ENCODE measurements at regions not wholly inside any gene's neighbourhood (a gene's known extent, or its start where the extent isn't known, plus 50 kb on each side); places are given as distances from the start of the nearest gene placed in this dataset.
A peak's percentile ranks its signal among the peaks of the same experiment; 100 is the strongest.

GRCh38 chr17:73765824-73766563, 121.7 kb upstream of the SDK2 start:
- H3K4me3 ChIP-seq = no peak overlapping the region
- no peaks in the 10 kb centered on the region for H3K27me3 ChIP-seq
- H3K36me3 ChIP-seq = no peaks in the 10 kb centered on the region
- TF ChIP-seq, protein P1, sequence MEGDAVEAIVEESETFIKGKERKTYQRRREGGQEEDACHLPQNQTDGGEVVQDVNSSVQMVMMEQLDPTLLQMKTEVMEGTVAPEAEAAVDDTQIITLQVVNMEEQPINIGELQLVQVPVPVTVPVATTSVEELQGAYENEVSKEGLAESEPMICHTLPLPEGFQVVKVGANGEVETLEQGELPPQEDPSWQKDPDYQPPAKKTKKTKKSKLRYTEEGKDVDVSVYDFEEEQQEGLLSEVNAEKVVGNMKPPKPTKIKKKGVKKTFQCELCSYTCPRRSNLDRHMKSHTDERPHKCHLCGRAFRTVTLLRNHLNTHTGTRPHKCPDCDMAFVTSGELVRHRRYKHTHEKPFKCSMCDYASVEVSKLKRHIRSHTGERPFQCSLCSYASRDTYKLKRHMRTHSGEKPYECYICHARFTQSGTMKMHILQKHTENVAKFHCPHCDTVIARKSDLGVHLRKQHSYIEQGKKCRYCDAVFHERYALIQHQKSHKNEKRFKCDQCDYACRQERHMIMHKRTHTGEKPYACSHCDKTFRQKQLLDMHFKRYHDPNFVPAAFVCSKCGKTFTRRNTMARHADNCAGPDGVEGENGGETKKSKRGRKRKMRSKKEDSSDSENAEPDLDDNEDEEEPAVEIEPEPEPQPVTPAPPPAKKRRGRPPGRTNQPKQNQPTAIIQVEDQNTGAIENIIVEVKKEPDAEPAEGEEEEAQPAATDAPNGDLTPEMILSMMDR (IDR thresholded peaks at IDR 0.05) = no peak
- no peaks in the 10 kb centered on the region for H3K9me3 ChIP-seq
- DNase-seq (no peak), ATAC-seq (no peak)
- H3K27ac ChIP-seq = no peak overlapping the region
- H3K4me1 ChIP-seq = peaks cover 8 to 10% of the 10 kb centered on the region in 2 donors
- intact Hi-C loops (cut with DNase I) = no loop called here

DNA sequence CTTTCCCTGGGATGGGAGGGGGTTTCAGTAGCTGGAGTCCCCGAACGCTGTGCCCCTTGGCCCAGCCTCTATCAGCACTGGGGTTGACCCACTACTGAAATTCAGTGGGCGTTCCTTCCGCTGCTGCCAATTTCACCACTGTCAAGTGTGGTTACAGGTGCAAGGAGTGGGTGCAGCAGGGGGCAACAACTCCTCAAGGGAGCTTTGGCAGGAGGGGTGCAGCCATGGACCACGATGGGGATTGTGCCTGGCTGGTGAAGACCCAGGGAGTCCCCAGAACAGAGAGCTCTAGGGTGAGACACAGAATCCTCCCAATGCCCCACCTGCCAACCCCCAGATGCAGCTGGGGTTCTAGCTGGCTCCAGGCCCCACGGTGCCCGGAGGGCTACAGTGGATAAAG, 123.5 kb upstream of the SDK2 start:
- Histone ChIP-seq H3K27ac (no peak overlapping the region), H3K4me1 (peaks cover 13 to 15% of the 10 kb centered on the region in 2 donors), H3K4me3 (no peak overlapping the region), H3K9me3 (no peaks in the 10 kb centered on the region), H3K27me3 (no peaks in the 10 kb centered on the region), H3K36me3 (no peaks in the 10 kb centered on the region)
- ATAC-seq = no peak
- intact Hi-C loops (cut with DNase I) = no loop called here
- TF ChIP-seq, protein P1 (IDR thresholded peaks at IDR 0.05) = no peak
- DNase-seq = no peak

- intact Hi-C loops (cut with DNase I) = no loop called here
- Histone ChIP-seq H3K27me3 (no peaks in the 10 kb centered on the region), H3K36me3 (no peaks in the 10 kb centered on the region), H3K27ac (no peak overlapping the region), H3K4me1 (peaks cover 13 to 15% of the 10 kb centered on the region in 2 donors), H3K9me3 (no peaks in the 10 kb centered on the region), H3K4me3 (no peak overlapping the region)
- ATAC-seq (no peak), DNase-seq (no peak)
- TF ChIP-seq, protein P1 (IDR thresholded peaks at IDR 0.05) = no peak
Measured at GRCh38 chr17:73768691-73769090, 124.4 kb upstream of the SDK2 start.

DNA sequence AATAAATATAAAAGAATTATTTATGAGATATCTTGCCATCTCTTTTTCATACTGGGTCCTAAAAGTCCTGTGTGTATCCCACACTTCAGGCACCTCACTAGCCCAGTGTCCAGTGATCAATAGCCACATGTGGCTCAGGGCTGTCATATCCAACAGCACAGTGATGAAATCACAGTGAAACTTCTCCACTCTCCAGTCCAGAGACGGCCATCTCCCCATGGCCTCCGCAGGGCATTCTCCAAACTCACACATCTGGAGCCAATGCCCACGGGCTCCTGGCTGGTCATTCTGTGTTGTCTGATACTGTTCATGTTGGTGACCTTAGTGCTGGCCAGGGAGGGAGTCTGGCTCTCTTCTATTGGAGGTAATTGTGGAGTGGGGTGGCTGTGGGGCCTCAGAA, 125.2 kb upstream of the SDK2 start:
- Histone ChIP-seq H3K9me3 (no peaks in the 10 kb centered on the region), H3K27ac (no peak overlapping the region), H3K36me3 (no peaks in the 10 kb centered on the region), H3K27me3 (no peaks in the 10 kb centered on the region), H3K4me3 (no peak overlapping the region), H3K4me1 (peaks cover 13 to 15% of the 10 kb centered on the region in 2 donors)
- ATAC-seq = no peak
- DNase-seq = no peak
- intact Hi-C loops (cut with DNase I) = no loop called here
- TF ChIP-seq, protein P1 (IDR thresholded peaks at IDR 0.05) = no peak

GRCh38 chr17:73770115-73770848, 126.0 kb upstream of the SDK2 start:
- TF ChIP-seq, protein P1 (IDR thresholded peaks at IDR 0.05) = no peak
- no peaks in the 10 kb centered on the region for H3K9me3 ChIP-seq
- intact Hi-C loops (cut with DNase I) = no loop called here
- peak; percentile 81 for ATAC-seq
- H3K27me3 ChIP-seq = no peaks in the 10 kb centered on the region
- H3K4me1 ChIP-seq = peaks cover 13 to 15% of the 10 kb centered on the region in 2 donors
- peak in 3 of 4 donors; percentile 70 to 95 (median 94) for DNase-seq
- no peaks in the 10 kb centered on the region for H3K36me3 ChIP-seq
- no peak overlapping the region for H3K4me3 ChIP-seq
- H3K27ac ChIP-seq = no peak overlapping the region

Data from left lung (tissue), 4 donors.